GM23248 (cell line): ENCODE measurements at regions not wholly inside any gene's neighbourhood (a gene's known extent, or its start where the extent isn't known, plus 50 kb on each side); places are given as distances from the start of the nearest gene placed in this dataset.

ENCODE experiments used
- EZH2 ChIP-seq: fragments of 200-600 bp; sonication (generic); IDR thresholded peaks from 2 replicates; pipeline ENCODE4 v1.6.1; 2018; ENCODE audit warnings: antibody characterized with exemption, mild to moderate bottlenecking; ENCODE audit not compliant: insufficient read depth, poor library complexity, severe bottlenecking
- EZH2phosphoT487 ChIP-seq: fragments of 200-600 bp; sonication (generic); IDR thresholded peaks from 2 replicates; pipeline ENCODE4 v1.6.1; 2018; ENCODE audit warnings: antibody characterized with exemption, moderate library complexity, mild to moderate bottlenecking, low read depth; ENCODE audit not compliant: insufficient read depth

GRCh38 chr2:177327009-177327408 is 62.5 kb upstream of the NFE2L2 start:
- no peak for TF ChIP-seq EZH2
- no peak for TF ChIP-seq EZH2phosphoT487
